ENCODE measurements at regions not wholly inside any gene's neighbourhood (a gene's known extent, or its start where the extent isn't known, plus 50 kb on each side); places are given as distances from the start of the nearest gene placed in this dataset.

DNA sequence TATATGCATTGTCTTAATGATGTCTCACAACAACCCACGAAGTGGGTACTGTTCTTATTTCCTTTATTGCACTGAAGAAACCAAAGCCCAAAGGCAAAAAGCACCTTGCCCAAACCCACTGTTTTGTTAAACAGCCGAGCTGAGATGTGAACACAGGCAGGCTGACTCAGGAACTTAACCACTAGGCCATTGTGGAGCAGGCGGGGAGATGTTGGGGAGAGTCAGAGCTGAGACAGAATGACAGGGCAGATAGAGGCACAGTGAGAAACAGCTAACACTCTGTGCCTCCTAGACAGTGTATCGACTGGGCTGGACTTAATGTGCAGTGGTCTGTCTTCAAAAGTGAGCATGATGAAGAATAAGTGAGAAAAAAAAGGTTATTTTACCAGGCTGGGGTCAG lies 56.5 kb downstream of the RPLP1 start:
- intact Hi-C loops (cut with micrococcal nuclease; ENCODE audit: unreplicated experiment): no loop called here
- DNase-seq (ENCODE audit: low spot score): no peak

DNA sequence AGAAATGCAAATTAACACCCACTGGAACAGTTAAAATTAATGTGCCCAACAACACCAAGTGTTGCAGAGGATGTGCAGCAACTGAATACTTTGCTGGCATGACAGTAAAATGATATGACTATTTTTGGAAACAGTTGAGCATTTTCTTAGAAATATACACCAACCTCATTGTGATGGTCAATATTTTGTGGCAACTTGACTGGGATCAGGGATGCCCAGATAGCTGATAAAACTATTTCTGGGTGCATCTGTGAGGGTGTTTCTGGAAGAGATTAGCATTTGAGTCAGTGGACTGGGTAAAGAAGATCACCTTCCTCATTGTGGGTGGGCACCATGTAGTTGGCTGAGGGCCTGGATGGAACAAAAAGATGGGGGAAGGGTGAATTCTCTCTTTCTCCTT lies 57.9 kb downstream of the RPLP1 start:
- ChIA-PET CTCF (ENCODE audit: unreplicated experiment) (no interaction called here), POLR2A (no interaction called here)
- Histone ChIP-seq H3K27ac (ENCODE audit: low read depth, low read length, poor library complexity, severe bottlenecking) (no peak overlapping the region), H4K20me1 (ENCODE audit: insufficient read depth, low read length) (no peaks in the 10 kb centered on the region), H3K4me1 (ENCODE audit: insufficient read depth, low read length, poor library complexity, severe bottlenecking) (no peaks in the 10 kb centered on the region), H3K36me3 (ENCODE audit: insufficient read depth, low read length) (no peaks in the 10 kb centered on the region), H3K9me2 (ENCODE audit: insufficient read depth, low read length) (no peaks in the 10 kb centered on the region), H3K79me2 (ENCODE audit: insufficient read depth, low read depth, low read length) (no peaks in the 10 kb centered on the region), H3K9me3 (ENCODE audit: low read length) (no peaks in the 10 kb centered on the region), H2AFZ (ENCODE audit: low read length) (no peak overlapping the region), H3K4me2 (ENCODE audit: low read length) (no peak overlapping the region), H3K4me3 (ENCODE audit: low read depth, low read length, poor library complexity, severe bottlenecking) (no peak overlapping the region)
- BruUV-seq (replicated peaks): no TSS peak
- no peak for TF ChIP-seq CTCF (conservative IDR thresholded peaks at IDR 0.05; ENCODE audit: low read length)
- no peak for TF ChIP-seq EZH2phosphoT487 (IDR thresholded peaks at IDR 0.05; ENCODE audit: borderline replicate concordance, low read depth, low read length)
- DNase-seq (ENCODE audit: low spot score): no peak
- intact Hi-C loops (cut with micrococcal nuclease; ENCODE audit: unreplicated experiment): no loop called here

More for the DNA sequence above, 56.5 kb downstream of the RPLP1 start:
- no TSS peak for BruUV-seq (replicated peaks)
- Histone ChIP-seq H3K36me3 (ENCODE audit: insufficient read depth, low read length) (no peaks in the 10 kb centered on the region), H4K20me1 (ENCODE audit: insufficient read depth, low read length) (no peaks in the 10 kb centered on the region), H3K4me1 (ENCODE audit: insufficient read depth, low read length, poor library complexity, severe bottlenecking) (no peaks in the 10 kb centered on the region), H3K9me2 (ENCODE audit: insufficient read depth, low read length) (no peaks in the 10 kb centered on the region), H3K79me2 (ENCODE audit: insufficient read depth, low read depth, low read length) (no peaks in the 10 kb centered on the region), H3K4me3 (ENCODE audit: low read depth, low read length, poor library complexity, severe bottlenecking) (no peak overlapping the region), H3K27ac (ENCODE audit: low read depth, low read length, poor library complexity, severe bottlenecking) (no peak overlapping the region), H2AFZ (ENCODE audit: low read length) (no peak overlapping the region), H3K9me3 (ENCODE audit: low read length) (no peaks in the 10 kb centered on the region), H3K4me2 (ENCODE audit: low read length) (no peak overlapping the region)
- ChIA-PET POLR2A (no interaction called here), CTCF (ENCODE audit: unreplicated experiment) (no interaction called here)
- no peak for TF ChIP-seq EZH2phosphoT487 (IDR thresholded peaks at IDR 0.05; ENCODE audit: borderline replicate concordance, low read depth, low read length)
- no peak for TF ChIP-seq CTCF (conservative IDR thresholded peaks at IDR 0.05; ENCODE audit: low read length)

DNA sequence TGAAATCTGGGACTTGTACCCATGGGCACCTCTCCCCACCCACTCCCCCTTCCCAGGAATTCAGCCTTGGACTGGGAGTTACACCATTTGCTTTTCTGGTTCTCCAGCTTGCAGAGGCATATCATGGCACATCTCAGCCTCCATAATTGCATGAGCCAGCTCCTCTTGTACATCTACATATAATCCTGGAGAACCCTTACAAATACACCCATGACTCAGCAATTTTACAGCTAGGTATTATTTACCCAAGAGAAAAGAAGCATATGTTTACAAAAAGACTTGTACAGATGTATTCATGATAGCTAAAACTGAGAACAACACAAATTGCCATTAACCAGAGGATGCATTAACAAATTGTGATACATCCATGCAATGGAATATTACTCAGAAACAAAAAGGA lies 58.4 kb downstream of the RPLP1 start:
- POLR2A ChIA-PET: no interaction called here
- CTCF ChIA-PET (ENCODE audit: unreplicated experiment): no interaction called here
- TF ChIP-seq CTCF (conservative IDR thresholded peaks at IDR 0.05; ENCODE audit: low read length): no peak
- no peak for TF ChIP-seq EZH2phosphoT487 (IDR thresholded peaks at IDR 0.05; ENCODE audit: borderline replicate concordance, low read depth, low read length)

More for the DNA sequence above, 58.4 kb downstream of the RPLP1 start:
- no peak overlapping the region for H3K27ac ChIP-seq (ENCODE audit: low read depth, low read length, poor library complexity, severe bottlenecking)
- H4K20me1 ChIP-seq (ENCODE audit: insufficient read depth, low read length): no peaks in the 10 kb centered on the region
- no peaks in the 10 kb centered on the region for H3K4me1 ChIP-seq (ENCODE audit: insufficient read depth, low read length, poor library complexity, severe bottlenecking)
- no peaks in the 10 kb centered on the region for H3K9me2 ChIP-seq (ENCODE audit: insufficient read depth, low read length)
- no peak for DNase-seq (ENCODE audit: low spot score)
- intact Hi-C loops (cut with micrococcal nuclease; ENCODE audit: unreplicated experiment): no loop called here
- H3K79me2 ChIP-seq (ENCODE audit: insufficient read depth, low read depth, low read length): no peaks in the 10 kb centered on the region
- H2AFZ ChIP-seq (ENCODE audit: low read length): no peak overlapping the region
- H3K4me3 ChIP-seq (ENCODE audit: low read depth, low read length, poor library complexity, severe bottlenecking): no peak overlapping the region
- no peak overlapping the region for H3K4me2 ChIP-seq (ENCODE audit: low read length)
- H3K9me3 ChIP-seq (ENCODE audit: low read length): no peaks in the 10 kb centered on the region
- no peaks in the 10 kb centered on the region for H3K36me3 ChIP-seq (ENCODE audit: insufficient read depth, low read length)
- BruUV-seq (replicated peaks): no TSS peak
